ENCODE measurements at regions not wholly inside any gene's neighbourhood (a gene's known extent, or its start where the extent isn't known, plus 50 kb on each side); places are given as distances from the start of the nearest gene placed in this dataset.
"Not testable (repeated sequence)": the region's sequence is repeated elsewhere in the genome, so short reads cannot be mapped to it uniquely, and the experiment has no call there.

GRCh38 chr3:158950178-158950901 lies 148.5 kb downstream of the MFSD1 start:
- Histone ChIP-seq H3K27ac (no peak overlapping the region), H3K4me3 (no peak overlapping the region), H3K27me3 (replicated peaks in 1 of 7) (no peaks in the 10 kb centered on the region), H3K9me3 (no peaks in the 10 kb centered on the region), H3K4me1 (no peaks in the 10 kb centered on the region), H3K36me3 (no peaks in the 10 kb centered on the region)
- intact Hi-C loops (cut with DNase I; ENCODE audit: low total_unique reads), result no loop called here
- no peak for DNase-seq
- 78 to 89% (median 85%) methylated on average over 8 of the region's 8 CpGs for WGBS, 5 donors
- TF ChIP-seq CTCF (IDR thresholded peaks at IDR 0.05 in 8 of 11, conservative IDR thresholded peaks at IDR 0.05 in 3 of 11), result no peak

GRCh38 chr3:158953131-158953530 lies 151.3 kb downstream of the MFSD1 start:
- WGBS, 5 donors, result 61 to 100% (median 87%) methylated on average over 1 of the region's 1 CpG
- no peak overlapping the region for H3K4me3 ChIP-seq
- no peaks in the 10 kb centered on the region for H3K4me1 ChIP-seq
- no peak for DNase-seq
- intact Hi-C loops (cut with DNase I; ENCODE audit: low total_unique reads), result no loop called here
- TF ChIP-seq CTCF (IDR thresholded peaks at IDR 0.05 in 8 of 11, conservative IDR thresholded peaks at IDR 0.05 in 3 of 11) (no peak), POLR2A (IDR thresholded peaks at IDR 0.05) (no peak), POLR2AphosphoS5 (IDR thresholded peaks at IDR 0.05) (no peak)
- no peaks in the 10 kb centered on the region for H3K36me3 ChIP-seq
- no peaks in the 10 kb centered on the region for H3K9me3 ChIP-seq
- H3K27ac ChIP-seq, result no peak overlapping the region
- H3K27me3 ChIP-seq (replicated peaks in 1 of 7), result no peaks in the 10 kb centered on the region

- 72 to 91% (median 82%) methylated on average over 2 of the region's 2 CpGs for WGBS, 5 donors
- intact Hi-C loops (cut with DNase I; ENCODE audit: low total_unique reads), result no loop called here
- no peak overlapping the region for H3K4me3 ChIP-seq
- TF ChIP-seq CTCF (IDR thresholded peaks at IDR 0.05 in 8 of 11, conservative IDR thresholded peaks at IDR 0.05 in 3 of 11) (no peak), POLR2AphosphoS5 (IDR thresholded peaks at IDR 0.05) (no peak), POLR2A (IDR thresholded peaks at IDR 0.05) (no peak)
- no peak overlapping the region for H3K27ac ChIP-seq
- H3K36me3 ChIP-seq, result no peaks in the 10 kb centered on the region
- no peaks in the 10 kb centered on the region for H3K4me1 ChIP-seq
- no peaks in the 10 kb centered on the region for H3K9me3 ChIP-seq
- no peak for DNase-seq
- no peaks in the 10 kb centered on the region for H3K27me3 ChIP-seq (replicated peaks in 1 of 7)
Measured at GRCh38 chr3:158954420-158954819, 152.6 kb downstream of the MFSD1 start.

GRCh38 chr3:158957777-158958176 lies 155.9 kb downstream of the MFSD1 start:
- H3K27me3 ChIP-seq (replicated peaks in 1 of 7); H3K4me1 ChIP-seq; H3K9me3 ChIP-seq; intact Hi-C loops (cut with DNase I; ENCODE audit: low total_unique reads); H3K36me3 ChIP-seq; DNase-seq; H3K27ac ChIP-seq; H3K4me3 ChIP-seq: not testable (repeated sequence)
- WGBS, 5 donors, result no CpG with 5 or more reads among the region's 1 CpG

- H3K9me3 ChIP-seq, result no peaks in the 10 kb centered on the region
- no peaks in the 10 kb centered on the region for H3K36me3 ChIP-seq
- intact Hi-C loops (cut with DNase I; ENCODE audit: low total_unique reads), result no loop called here
- no peaks in the 10 kb centered on the region for H3K27me3 ChIP-seq (replicated peaks in 1 of 7)
- DNase-seq, result no peak
- no peak for TF ChIP-seq CTCF (IDR thresholded peaks at IDR 0.05 in 8 of 11, conservative IDR thresholded peaks at IDR 0.05 in 3 of 11)
- no peak for TF ChIP-seq POLR2AphosphoS5 (IDR thresholded peaks at IDR 0.05)
- TF ChIP-seq POLR2A (IDR thresholded peaks at IDR 0.05), result no peak
- 81 to 96% (median 83%) methylated on average over 2 of the region's 2 CpGs for WGBS, 5 donors
- no peak overlapping the region for H3K4me3 ChIP-seq
- H3K4me1 ChIP-seq, result no peaks in the 10 kb centered on the region
- H3K27ac ChIP-seq, result no peak overlapping the region
Measured at GRCh38 chr3:158958873-158959272, 157.0 kb downstream of the MFSD1 start.

Measured in spleen (tissue), 11 donors.